ENCODE measurements at regions not wholly inside any gene's neighbourhood (a gene's known extent, or its start where the extent isn't known, plus 50 kb on each side); places are given as distances from the start of the nearest gene placed in this dataset.

DNA sequence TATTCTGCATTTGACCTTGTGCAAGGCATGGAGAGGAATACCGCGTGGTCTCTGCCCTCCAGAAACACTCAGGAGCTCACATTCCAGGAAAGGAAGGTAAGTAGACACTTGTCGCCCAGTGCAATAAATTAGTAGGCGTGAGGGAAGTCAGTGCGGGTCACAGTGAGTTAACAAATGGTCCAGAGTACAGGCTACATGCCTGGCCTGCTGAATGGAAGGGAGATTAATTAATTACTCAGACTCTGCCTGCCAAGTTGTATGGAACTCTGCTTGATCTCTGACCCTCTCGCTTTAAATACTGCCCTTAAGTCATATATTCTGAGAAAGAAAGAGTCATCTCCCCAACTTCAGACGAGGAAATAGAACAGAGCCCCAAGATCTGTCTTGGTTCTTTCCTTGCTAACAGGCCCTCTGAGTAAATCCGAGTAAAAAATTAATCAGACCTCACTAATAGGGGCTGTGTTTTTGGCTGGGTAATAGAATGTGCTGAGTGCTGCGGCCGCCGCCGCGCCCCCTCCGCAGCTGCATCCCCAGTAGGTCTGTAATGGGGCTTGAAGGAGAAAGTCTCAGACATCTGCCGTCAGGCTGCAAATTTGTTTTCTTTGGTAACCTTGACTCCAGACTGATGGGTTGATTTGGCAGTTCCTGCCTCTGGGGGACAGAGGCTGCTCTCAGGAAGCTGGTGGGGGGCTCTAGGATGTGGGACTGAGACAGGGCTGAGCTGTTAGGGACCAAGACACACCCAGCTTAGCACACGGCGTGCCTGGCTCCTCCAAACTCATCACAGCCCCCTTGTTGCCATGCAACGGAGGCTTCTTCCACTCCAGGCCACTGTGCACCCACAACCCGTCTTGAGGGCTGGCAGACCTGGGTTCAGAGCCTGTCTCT lies 144.4 kb downstream of the NSG2 start:
- no peak overlapping the region for H3K4me3 ChIP-seq (ENCODE audit: control insufficient read depth, low read depth, low read length)
- TF ChIP-seq CTCF (conservative IDR thresholded peaks at IDR 0.05; ENCODE audit: control insufficient read depth, insufficient read depth, low read depth, low read length): no peak
- DNase-seq (ENCODE audit: low read depth): no peak

DNA sequence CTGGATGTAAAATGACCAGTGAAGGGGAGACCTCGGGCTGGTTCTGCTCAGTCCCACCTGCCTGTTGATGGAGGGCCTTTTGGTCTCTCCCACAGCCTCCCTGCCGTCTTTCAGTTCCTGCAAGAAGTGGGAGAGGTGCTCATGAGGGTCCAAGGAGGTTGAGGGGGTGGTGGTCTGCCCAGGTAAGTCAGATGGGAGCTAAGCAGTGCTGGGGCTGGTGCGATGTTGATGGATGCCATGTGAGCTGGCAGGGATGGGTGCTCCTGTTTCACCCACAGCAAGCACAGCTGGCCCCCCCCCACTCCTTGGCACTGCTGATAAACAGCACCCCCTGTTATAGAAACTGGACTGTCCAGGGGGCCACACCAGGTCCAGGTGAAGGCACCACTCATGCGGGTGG lies 145.6 kb downstream of the NSG2 start:
- DNase-seq (ENCODE audit: low read depth): no peak
- H3K4me3 ChIP-seq (ENCODE audit: control insufficient read depth, low read depth, low read length): no peak overlapping the region
- no peak for TF ChIP-seq CTCF (conservative IDR thresholded peaks at IDR 0.05; ENCODE audit: control insufficient read depth, insufficient read depth, low read depth, low read length)

DNA sequence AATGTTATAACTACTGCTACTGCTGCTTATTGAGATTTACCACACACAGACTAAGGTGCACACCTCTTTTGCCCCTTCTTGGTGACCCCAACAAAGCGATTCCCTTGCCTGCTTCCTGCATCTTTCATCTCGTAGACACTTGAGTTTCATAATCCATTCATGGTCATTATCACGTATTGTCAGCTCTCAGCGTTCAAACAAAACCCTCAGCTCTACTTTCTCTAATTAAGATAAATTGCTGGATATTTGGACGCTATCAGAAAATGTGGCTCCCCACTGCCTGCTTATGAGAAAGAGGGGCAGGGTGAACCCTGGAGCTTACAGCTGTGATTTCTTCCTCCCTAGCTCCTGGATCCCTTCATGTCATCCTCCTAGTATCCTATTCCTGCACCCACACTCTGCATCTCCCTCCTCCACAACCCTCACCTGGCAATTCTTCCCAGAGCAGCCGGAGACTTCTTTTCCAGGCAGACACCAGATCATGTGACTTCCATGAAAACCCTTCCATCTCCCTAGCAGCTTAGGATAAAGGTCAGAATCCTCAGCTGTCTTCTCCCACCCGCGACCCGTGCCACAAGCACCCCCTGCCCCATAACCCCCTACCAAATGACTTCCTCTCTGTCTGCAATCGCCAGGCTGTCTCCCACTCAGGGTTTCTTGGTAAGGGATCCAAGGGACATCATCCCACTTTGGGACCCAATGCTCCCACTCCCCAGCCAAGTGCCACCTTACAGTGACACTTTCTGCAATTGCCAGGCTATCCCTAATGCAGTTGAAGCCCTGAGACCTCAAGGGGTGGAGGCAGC lies 146.5 kb downstream of the NSG2 start:
- no peak overlapping the region for H3K4me3 ChIP-seq (ENCODE audit: control insufficient read depth, low read depth, low read length)
- DNase-seq (ENCODE audit: low read depth): no peak
- no peak for TF ChIP-seq CTCF (conservative IDR thresholded peaks at IDR 0.05; ENCODE audit: control insufficient read depth, insufficient read depth, low read depth, low read length)

GRCh38 chr5:174192901-174193300 lies 147.4 kb downstream of the NSG2 start:
- no peak for DNase-seq (ENCODE audit: low read depth)
- H3K4me3 ChIP-seq (ENCODE audit: control insufficient read depth, low read depth, low read length): no peak overlapping the region
- TF ChIP-seq CTCF (conservative IDR thresholded peaks at IDR 0.05; ENCODE audit: control insufficient read depth, insufficient read depth, low read depth, low read length): no peak

DNA sequence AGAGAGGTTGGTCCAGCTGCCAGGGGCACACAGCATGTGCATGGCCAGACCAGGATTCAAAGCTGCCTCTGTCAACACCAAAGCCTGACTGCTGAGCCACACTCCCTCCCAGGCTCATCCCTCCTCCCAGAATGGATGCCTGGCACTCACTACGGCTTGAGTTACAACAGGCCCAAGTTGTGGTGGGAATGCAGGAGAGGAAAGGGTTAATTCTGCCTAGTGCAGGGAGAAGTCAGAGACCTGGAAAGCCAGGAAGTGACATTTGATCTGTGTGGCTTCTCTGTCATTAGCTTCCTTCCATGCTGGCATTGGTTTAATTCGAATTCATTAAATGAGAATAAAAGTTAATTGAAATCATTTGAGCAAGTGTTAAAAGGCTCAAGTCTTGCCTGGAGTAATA lies 150.0 kb downstream of the NSG2 start:
- no peak for DNase-seq (ENCODE audit: low read depth)
- no peak for TF ChIP-seq CTCF (conservative IDR thresholded peaks at IDR 0.05; ENCODE audit: control insufficient read depth, insufficient read depth, low read depth, low read length)
- no peak overlapping the region for H3K4me3 ChIP-seq (ENCODE audit: control insufficient read depth, low read depth, low read length)

DNA sequence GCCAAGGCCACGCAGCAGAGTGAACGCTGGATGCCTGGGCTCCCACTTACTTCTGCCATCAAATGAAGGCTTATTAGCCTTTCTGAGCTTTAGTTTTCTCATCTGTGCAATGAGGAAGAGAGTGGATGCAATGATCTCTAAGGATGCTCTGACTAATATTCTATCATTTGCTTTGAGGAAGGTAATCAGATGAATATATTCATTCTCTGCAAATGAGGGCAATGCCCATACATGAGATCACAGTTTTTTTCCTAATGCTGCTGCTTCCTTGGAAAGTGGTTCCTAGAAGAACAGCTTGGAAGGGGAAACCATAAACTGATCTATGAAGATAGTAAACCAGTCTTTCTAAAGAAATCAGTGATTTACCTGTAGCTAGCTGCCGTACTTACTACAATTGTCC lies 152.4 kb downstream of the NSG2 start:
- TF ChIP-seq CTCF (conservative IDR thresholded peaks at IDR 0.05; ENCODE audit: control insufficient read depth, insufficient read depth, low read depth, low read length): no peak
- no peak for DNase-seq (ENCODE audit: low read depth)
- no peak overlapping the region for H3K4me3 ChIP-seq (ENCODE audit: control insufficient read depth, low read depth, low read length)

Data from fibroblast of mammary gland (primary cell).